ENCODE measurements at regions not wholly inside any gene's neighbourhood (a gene's known extent, or its start where the extent isn't known, plus 50 kb on each side); places are given as distances from the start of the nearest gene placed in this dataset.

DNA sequence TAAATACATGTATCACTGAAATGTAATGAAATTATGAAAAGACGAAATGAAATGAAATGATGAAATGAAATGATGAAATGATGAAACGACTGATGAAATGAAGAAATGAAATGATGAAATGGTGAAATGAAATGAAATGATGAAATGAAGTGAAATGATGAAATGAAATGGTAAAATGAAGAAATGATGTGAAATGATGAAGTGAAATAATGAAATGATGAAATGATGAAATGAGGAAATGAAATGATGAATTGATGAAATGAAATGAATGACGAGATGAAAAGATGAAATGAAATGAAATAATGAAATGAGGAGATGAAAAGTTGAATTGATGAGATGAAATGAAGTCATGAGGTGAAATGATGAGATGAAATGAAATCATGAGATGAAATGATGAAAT, 594.7 kb downstream of the TP53TG3F start:
- TF ChIP-seq ZFP3 (CRISPR knock-in tag; IDR thresholded peaks at IDR 0.05) (no peak), TCF4 (CRISPR knock-in tag; IDR thresholded peaks at IDR 0.05; ENCODE audit: borderline replicate concordance) (no peak)
- TF ChIP-seq, protein P1, sequence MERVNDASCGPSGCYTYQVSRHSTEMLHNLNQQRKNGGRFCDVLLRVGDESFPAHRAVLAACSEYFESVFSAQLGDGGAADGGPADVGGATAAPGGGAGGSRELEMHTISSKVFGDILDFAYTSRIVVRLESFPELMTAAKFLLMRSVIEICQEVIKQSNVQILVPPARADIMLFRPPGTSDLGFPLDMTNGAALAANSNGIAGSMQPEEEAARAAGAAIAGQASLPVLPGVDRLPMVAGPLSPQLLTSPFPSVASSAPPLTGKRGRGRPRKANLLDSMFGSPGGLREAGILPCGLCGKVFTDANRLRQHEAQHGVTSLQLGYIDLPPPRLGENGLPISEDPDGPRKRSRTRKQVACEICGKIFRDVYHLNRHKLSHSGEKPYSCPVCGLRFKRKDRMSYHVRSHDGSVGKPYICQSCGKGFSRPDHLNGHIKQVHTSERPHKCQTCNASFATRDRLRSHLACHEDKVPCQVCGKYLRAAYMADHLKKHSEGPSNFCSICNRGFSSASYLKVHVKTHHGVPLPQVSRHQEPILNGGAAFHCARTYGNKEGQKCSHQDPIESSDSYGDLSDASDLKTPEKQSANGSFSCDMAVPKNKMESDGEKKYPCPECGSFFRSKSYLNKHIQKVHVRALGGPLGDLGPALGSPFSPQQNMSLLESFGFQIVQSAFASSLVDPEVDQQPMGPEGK (CRISPR knock-in tag; IDR thresholded peaks at IDR 0.05; ENCODE audit: borderline replicate concordance), result no peak
